SU-DHL-6 (cell line): ENCODE measurements at regions not wholly inside any gene's neighbourhood (a gene's known extent, or its start where the extent isn't known, plus 50 kb on each side); places are given as distances from the start of the nearest gene placed in this dataset.

ENCODE experiments used
- CTCF ChIP-seq: fragments of 200-600 bp; sonication (generic); IDR thresholded peaks from one replicate; pipeline ENCODE4 v1.5.1; 2017; ENCODE audit warnings: antibody characterized with exemption, mild to moderate bottlenecking, low read length, moderate library complexity; ENCODE audit not compliant: insufficient read depth, poor library complexity, severe bottlenecking
- EZH2phosphoT487 ChIP-seq: fragments of 200-600 bp; sonication (generic), shearing (Covaris generic); conservative IDR thresholded peaks from 2 replicates; pipeline ENCODE4 v1.6.1; 2018; ENCODE audit warnings: mild to moderate bottlenecking, antibody characterized with exemption, low read length, moderate library complexity, mixed read lengths

- TF ChIP-seq CTCF, result no peak
- no peak for TF ChIP-seq EZH2phosphoT487
These were observed 534.9 kb upstream of the USP24 start for GRCh38 chr1:55749975-55750627.
